Lung (tissue), 11 donors: ENCODE measurements at regions not wholly inside any gene's neighbourhood (a gene's known extent, or its start where the extent isn't known, plus 50 kb on each side); places are given as distances from the start of the nearest gene placed in this dataset.
"Not testable (repeated sequence)": the region's sequence is repeated elsewhere in the genome, so short reads cannot be mapped to it uniquely, and the experiment has no call there.

Experiments
- ATAC-seq: fragments of 200-7000 bp; cut with Tn5 transposase; one replicate; pipeline ENCODE4 v1.9.1; 2020; ENCODE audit warnings: moderate number of reproducible peaks; ENCODE audit not compliant: insufficient read depth, low FRiP score
- DNase-seq, 3 donors: peaks; one replicate each; pipeline ENCODE4 v3.0.0-alpha.2; 2013 to 2017
- H3K27ac ChIP-seq, 2 donors: one replicate each; pipeline ENCODE4 v1.5.1; 2013; ENCODE audit warnings: mild to moderate bottlenecking in 2 of 2, moderate library complexity in 2 of 2, control low read depth in 1 of 2, inconsistent platforms in 1 of 2, low read depth in 1 of 2, low read length in 1 of 2
- H3K27me3 ChIP-seq, 3 donors: one replicate each; pipeline ENCODE4 v1.5.1; 2013; ENCODE audit warnings: low read length in 2 of 3; ENCODE audit not compliant: control insufficient read depth in 3 of 3, insufficient read depth in 3 of 3
- H3K36me3 ChIP-seq, 4 donors: one replicate each; pipeline ENCODE4 v1.5.1; 2013; ENCODE audit warnings: low read length in 4 of 4, mild to moderate bottlenecking in 1 of 4, moderate library complexity in 1 of 4; ENCODE audit not compliant: control insufficient read depth in 4 of 4, insufficient read depth in 4 of 4
- H3K4me1 ChIP-seq, 5 donors: one replicate each; pipeline ENCODE4 v1.5.1; 2013; ENCODE audit warnings: low read length in 5 of 5, mild to moderate bottlenecking in 2 of 5, moderate library complexity in 1 of 5; ENCODE audit not compliant: control insufficient read depth in 5 of 5, insufficient read depth in 5 of 5
- H3K4me3 ChIP-seq: one replicate; pipeline ENCODE4 v1.5.1; 2013; ENCODE audit warnings: mild to moderate bottlenecking, control low read depth, moderate library complexity
- H3K9ac ChIP-seq, 2 donors: one replicate each; pipeline ENCODE4 v1.5.1; 2013; ENCODE audit warnings: low read length in 2 of 2, control low read depth in 1 of 2; ENCODE audit not compliant: insufficient read depth in 1 of 2
- H3K9me3 ChIP-seq, 4 donors: one replicate each; pipeline ENCODE4 v1.5.1; 2013; ENCODE audit warnings: low read length in 3 of 4, mild to moderate bottlenecking in 1 of 4, moderate library complexity in 1 of 4; ENCODE audit not compliant: control insufficient read depth in 4 of 4, insufficient read depth in 3 of 4
- WGBS, 2 donors: extraction: QIAGEN DNeasy Blood & Tissue Kit; methylation state at CpG; one replicate each; pipeline ENCODE4 v1.1.7; 2013; 5-methylcytosine and 5-hydroxymethylcytosine counted together
- TF ChIP-seq, protein P1 (sequence below): IDR thresholded peaks from 2 replicates; pipeline ENCODE4 v1.5.1; 2012; ENCODE audit warnings: mild to moderate bottlenecking; ENCODE audit errors: control extremely low read depth, extremely low read depth
- donor health status: control.
- donor health status: control.
- donor health status: Bipolar disorder and iron deficiency.
- donor health status: healthy.
- donor health status: DM: yes; HTN: yes; CAD: no.

DNA sequence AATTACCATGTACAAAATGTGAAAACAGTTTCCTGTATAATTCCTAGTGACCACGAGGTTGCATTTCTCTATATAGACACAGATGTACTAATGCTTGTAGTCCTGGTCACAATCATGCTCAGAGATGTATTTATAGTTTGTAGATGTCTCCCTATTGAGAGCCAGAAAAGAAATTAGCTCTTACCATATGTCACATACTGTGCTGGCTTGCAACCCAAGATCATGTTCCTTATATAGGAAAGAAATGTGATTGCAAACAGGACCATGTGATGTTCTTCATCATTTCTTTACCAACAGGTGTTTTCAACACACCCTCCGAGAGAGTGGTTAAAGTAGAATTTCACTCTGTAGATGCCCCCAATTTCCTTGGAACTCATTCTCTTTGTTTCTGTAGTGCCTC is 369.4 kb downstream of the CBLN4 start:
- Histone ChIP-seq H3K4me1 (no peaks in the 10 kb centered on the region), H3K27me3 (no peaks in the 10 kb centered on the region), H3K36me3 (no peaks in the 10 kb centered on the region), H3K4me3 (no peak overlapping the region), H3K27ac (no peak overlapping the region), H3K9me3 (no peaks in the 10 kb centered on the region), H3K9ac (no peak overlapping the region)
- TF ChIP-seq, protein P1, sequence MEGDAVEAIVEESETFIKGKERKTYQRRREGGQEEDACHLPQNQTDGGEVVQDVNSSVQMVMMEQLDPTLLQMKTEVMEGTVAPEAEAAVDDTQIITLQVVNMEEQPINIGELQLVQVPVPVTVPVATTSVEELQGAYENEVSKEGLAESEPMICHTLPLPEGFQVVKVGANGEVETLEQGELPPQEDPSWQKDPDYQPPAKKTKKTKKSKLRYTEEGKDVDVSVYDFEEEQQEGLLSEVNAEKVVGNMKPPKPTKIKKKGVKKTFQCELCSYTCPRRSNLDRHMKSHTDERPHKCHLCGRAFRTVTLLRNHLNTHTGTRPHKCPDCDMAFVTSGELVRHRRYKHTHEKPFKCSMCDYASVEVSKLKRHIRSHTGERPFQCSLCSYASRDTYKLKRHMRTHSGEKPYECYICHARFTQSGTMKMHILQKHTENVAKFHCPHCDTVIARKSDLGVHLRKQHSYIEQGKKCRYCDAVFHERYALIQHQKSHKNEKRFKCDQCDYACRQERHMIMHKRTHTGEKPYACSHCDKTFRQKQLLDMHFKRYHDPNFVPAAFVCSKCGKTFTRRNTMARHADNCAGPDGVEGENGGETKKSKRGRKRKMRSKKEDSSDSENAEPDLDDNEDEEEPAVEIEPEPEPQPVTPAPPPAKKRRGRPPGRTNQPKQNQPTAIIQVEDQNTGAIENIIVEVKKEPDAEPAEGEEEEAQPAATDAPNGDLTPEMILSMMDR: no peak
- no peak for ATAC-seq
- no peak for DNase-seq
- 74 to 78% methylated on average over 2 of the region's 2 CpGs for WGBS, 2 donors

GRCh38 chr20:55632592-55632991 is 372.7 kb downstream of the CBLN4 start:
- ATAC-seq (no peak), DNase-seq (no peak)
- no peaks in the 10 kb centered on the region for H3K4me1 ChIP-seq
- H3K9ac ChIP-seq: no peak overlapping the region
- WGBS, 2 donors: 93 to 96% methylated on average over 6 of the region's 6 CpGs
- no peaks in the 10 kb centered on the region for H3K9me3 ChIP-seq
- TF ChIP-seq, protein P1: no peak
- no peaks in the 10 kb centered on the region for H3K36me3 ChIP-seq
- H3K27ac ChIP-seq: no peak overlapping the region
- H3K27me3 ChIP-seq: no peaks in the 10 kb centered on the region
- H3K4me3 ChIP-seq: no peak overlapping the region

DNA sequence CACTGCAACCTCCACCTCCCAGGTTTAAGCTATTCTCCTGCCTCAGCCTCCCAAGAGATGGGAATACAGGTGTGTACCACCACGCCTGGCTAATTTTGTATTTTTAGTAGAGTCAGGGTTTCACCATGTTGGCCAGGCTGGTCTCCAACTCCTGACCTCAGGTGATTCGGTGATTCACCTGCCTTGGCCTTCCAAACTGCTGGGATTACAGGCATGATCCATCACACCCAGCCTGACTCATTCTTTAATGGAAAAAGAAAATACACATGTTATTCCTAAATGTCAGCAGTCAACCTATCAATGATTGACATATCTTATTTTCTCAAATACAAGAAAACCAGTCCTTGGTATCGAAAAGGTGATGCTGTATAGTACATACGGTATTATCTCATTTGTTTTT is 376.2 kb downstream of the CBLN4 start:
- not testable (repeated sequence) for H3K27ac ChIP-seq, H3K9me3 ChIP-seq, H3K9ac ChIP-seq, H3K36me3 ChIP-seq, DNase-seq, H3K27me3 ChIP-seq, ATAC-seq, H3K4me1 ChIP-seq, H3K4me3 ChIP-seq
- 89 to 90% methylated on average over 4 of the region's 4 CpGs for WGBS, 2 donors

GRCh38 chr20:55626716-55627115 is 378.6 kb downstream of the CBLN4 start:
- peaks cover 0 to under 1% (median 0%) of the 10 kb centered on the region in 4 donors for H3K9me3 ChIP-seq
- H3K27ac ChIP-seq: no peak overlapping the region
- H3K4me1 ChIP-seq: no peaks in the 10 kb centered on the region
- DNase-seq: no peak
- no peak overlapping the region for H3K9ac ChIP-seq
- no peaks in the 10 kb centered on the region for H3K27me3 ChIP-seq
- TF ChIP-seq, protein P1: no peak
- H3K36me3 ChIP-seq: no peaks in the 10 kb centered on the region
- ATAC-seq: no peak
- 91 to 95% methylated on average over 4 of the region's 4 CpGs for WGBS, 2 donors
- no peak overlapping the region for H3K4me3 ChIP-seq
